ENCODE measurements at regions not wholly inside any gene's neighbourhood (a gene's known extent, or its start where the extent isn't known, plus 50 kb on each side); places are given as distances from the start of the nearest gene placed in this dataset.

GRCh38 chr3:110903771-110904519, 167.7 kb upstream of the NECTIN3 start:
- no peaks in the 10 kb centered on the region for H3K9me3 Mint-ChIP-seq (ENCODE audit: unreplicated experiment)
- H3K4me3 Mint-ChIP-seq (ENCODE audit: unreplicated experiment) = no peak overlapping the region
- H3K4me1 Mint-ChIP-seq (ENCODE audit: low read depth, unreplicated experiment) = no peaks in the 10 kb centered on the region
- H3K27ac Mint-ChIP-seq (ENCODE audit: unreplicated experiment) = no peak overlapping the region
- TF ChIP-seq CTCF (IDR thresholded peaks at IDR 0.05; ENCODE audit: partially characterized antibody, unreplicated experiment) = no peak
- H3K36me3 Mint-ChIP-seq (ENCODE audit: unreplicated experiment) = no peaks in the 10 kb centered on the region
- no peaks in the 10 kb centered on the region for H3K27me3 Mint-ChIP-seq (ENCODE audit: unreplicated experiment)
- DNase-seq = no peak

GRCh38 chr3:110904520-110904890, 167.1 kb upstream of the NECTIN3 start:
- no peak overlapping the region for H3K27ac Mint-ChIP-seq (ENCODE audit: unreplicated experiment)
- no peaks in the 10 kb centered on the region for H3K36me3 Mint-ChIP-seq (ENCODE audit: unreplicated experiment)
- TF ChIP-seq CTCF (IDR thresholded peaks at IDR 0.05; ENCODE audit: partially characterized antibody, unreplicated experiment) = no peak
- no peak for DNase-seq
- H3K9me3 Mint-ChIP-seq (ENCODE audit: unreplicated experiment) = no peaks in the 10 kb centered on the region
- no peaks in the 10 kb centered on the region for H3K4me1 Mint-ChIP-seq (ENCODE audit: low read depth, unreplicated experiment)
- no peak overlapping the region for H3K4me3 Mint-ChIP-seq (ENCODE audit: unreplicated experiment)
- no peaks in the 10 kb centered on the region for H3K27me3 Mint-ChIP-seq (ENCODE audit: unreplicated experiment)

- Mint-ChIP-seq H3K4me1 (ENCODE audit: low read depth, unreplicated experiment) (peaks cover 4% of the 10 kb centered on the region), H3K4me3 (ENCODE audit: unreplicated experiment) (no peak overlapping the region), H3K36me3 (ENCODE audit: unreplicated experiment) (no peaks in the 10 kb centered on the region), H3K27ac (ENCODE audit: unreplicated experiment) (no peak overlapping the region), H3K9me3 (ENCODE audit: unreplicated experiment) (no peaks in the 10 kb centered on the region), H3K27me3 (ENCODE audit: unreplicated experiment) (no peaks in the 10 kb centered on the region)
- DNase-seq = no peak
- TF ChIP-seq CTCF (IDR thresholded peaks at IDR 0.05; ENCODE audit: partially characterized antibody, unreplicated experiment) = no peak
Observed at GRCh38 chr3:110905121-110905520, 166.5 kb upstream of the NECTIN3 start.

GRCh38 chr3:110909839-110910238, 161.8 kb upstream of the NECTIN3 start:
- no peak for DNase-seq
- no peak for TF ChIP-seq CTCF (IDR thresholded peaks at IDR 0.05; ENCODE audit: partially characterized antibody, unreplicated experiment)
- peaks cover 4% of the 10 kb centered on the region for H3K4me1 Mint-ChIP-seq (ENCODE audit: low read depth, unreplicated experiment)
- H3K9me3 Mint-ChIP-seq (ENCODE audit: unreplicated experiment) = no peaks in the 10 kb centered on the region
- H3K27me3 Mint-ChIP-seq (ENCODE audit: unreplicated experiment) = no peaks in the 10 kb centered on the region
- no peak overlapping the region for H3K27ac Mint-ChIP-seq (ENCODE audit: unreplicated experiment)
- no peak overlapping the region for H3K4me3 Mint-ChIP-seq (ENCODE audit: unreplicated experiment)
- H3K36me3 Mint-ChIP-seq (ENCODE audit: unreplicated experiment) = no peaks in the 10 kb centered on the region

- Mint-ChIP-seq H3K27ac (ENCODE audit: unreplicated experiment) (no peak overlapping the region), H3K27me3 (ENCODE audit: unreplicated experiment) (no peaks in the 10 kb centered on the region), H3K4me1 (ENCODE audit: low read depth, unreplicated experiment) (peaks cover 4% of the 10 kb centered on the region), H3K4me3 (ENCODE audit: unreplicated experiment) (no peak overlapping the region), H3K36me3 (ENCODE audit: unreplicated experiment) (no peaks in the 10 kb centered on the region), H3K9me3 (ENCODE audit: unreplicated experiment) (no peaks in the 10 kb centered on the region)
- DNase-seq = no peak
- TF ChIP-seq CTCF (IDR thresholded peaks at IDR 0.05; ENCODE audit: partially characterized antibody, unreplicated experiment) = no peak
Observed at GRCh38 chr3:110910346-110910955, 161.2 kb upstream of the NECTIN3 start.
